Prostate gland (tissue), 2 donors: ENCODE measurements at regions not wholly inside any gene's neighbourhood (a gene's known extent, or its start where the extent isn't known, plus 50 kb on each side); places are given as distances from the start of the nearest gene placed in this dataset.

Experiments used
- DNase-seq: peaks from one replicate; pipeline ENCODE4 v3.0.0-alpha.2; 2019; ENCODE audit warnings: low spot score
- H3K27ac ChIP-seq, 2 donors: fragments of 200-600 bp; sonication (generic); 2 replicates each; pipeline ENCODE4 v1.5.1; 2017 to 2019
- H3K27me3 ChIP-seq: fragments of 200-600 bp; sonication (generic); replicated peaks from 2 replicates; pipeline ENCODE4 v1.5.1; 2019; ENCODE audit not compliant: insufficient read depth
- H3K36me3 ChIP-seq, 2 donors: fragments of 200-600 bp; sonication (generic); 1 replicate in 1 of 2; 2 replicates in 1 of 2; pipeline versions ENCODE4 v1.5.1 to v1.8.1; 2017 to 2019
- H3K4me1 ChIP-seq: fragments of 200-600 bp; sonication (generic); replicated peaks from 2 replicates; pipeline ENCODE4 v1.5.1; 2019
- H3K4me3 ChIP-seq, 2 donors: fragments of 200-600 bp; sonication (generic); 2 replicates each; pipeline ENCODE4 v1.5.1; 2017 to 2019
- H3K9me3 ChIP-seq: fragments of 200-600 bp; sonication (generic); 2 replicates; pipeline ENCODE4 v1.5.1; 2017
- CTCF ChIP-seq, 4 experiments: fragments of 200-600 bp in 2 of 4; fragments of 450-650 bp in 2 of 4; sonication (generic) in 2 of 4; IDR thresholded peaks; 1 replicate in 3 of 4; 2 replicates in 1 of 4; pipeline ENCODE4 v1.5.1; 2016 to 2019; ENCODE audit warnings: antibody characterized with exemption in 4 of 4, mild to moderate bottlenecking in 2 of 4, moderate library complexity in 2 of 4
- POLR2A ChIP-seq: fragments of 450-650 bp; IDR thresholded peaks from one replicate; pipeline ENCODE4 v1.6.1; 2016; ENCODE audit warnings: antibody characterized with exemption, mild to moderate bottlenecking
- POLR2AphosphoS5 ChIP-seq: sonication (generic); formaldehyde crosslinking; IDR thresholded peaks from one replicate; pipeline ENCODE4 v1.6.1; 2017; ENCODE audit warnings: antibody characterized with exemption
- WGBS: methylation state at CpG from one replicate; pipeline ENCODE4 v1.1.5; 2018; 5-methylcytosine and 5-hydroxymethylcytosine counted together
- intact Hi-C: fragments of 100-400 bp; cut with DNase I; formaldehyde crosslinking; loops from one replicate; pipeline ENCODE4 v1.14.2; 2022

DNA sequence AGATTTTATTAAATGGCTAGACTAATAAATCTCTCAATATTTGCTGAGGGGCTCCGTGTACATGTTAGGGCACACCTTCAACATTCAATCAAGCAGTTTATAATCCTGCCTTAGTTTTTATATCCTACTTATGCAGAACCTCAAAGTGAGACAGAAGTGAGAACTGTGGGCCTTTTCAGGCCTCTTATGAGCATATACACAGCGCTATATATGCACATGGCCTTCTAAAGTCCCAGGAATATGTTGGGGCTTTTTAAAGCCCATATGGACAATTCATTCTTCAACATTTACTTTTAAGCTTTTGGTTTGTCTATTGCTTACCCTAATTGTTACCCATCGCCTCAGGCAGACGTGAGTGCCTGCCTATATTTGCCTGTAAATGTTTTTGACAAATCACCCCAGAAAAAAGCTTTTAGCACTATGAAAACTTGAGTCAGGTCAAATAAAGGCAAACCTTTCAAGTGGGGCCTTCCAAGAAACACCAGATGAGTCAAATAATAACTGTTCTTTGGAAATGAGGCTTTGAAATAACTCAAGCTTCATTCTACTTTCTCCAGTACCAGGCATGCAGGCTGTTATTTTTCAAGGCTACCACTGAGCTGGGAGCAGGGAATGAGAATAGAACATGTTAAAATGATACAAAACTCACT is 58.2 kb downstream of the ESM1 start:
- H3K4me3 ChIP-seq: no peak overlapping the region
- H3K4me1 ChIP-seq: no peaks in the 10 kb centered on the region
- intact Hi-C loops: no loop called here
- TF ChIP-seq CTCF (IDR thresholded peaks at IDR 0.05) (no peak), POLR2A (no peak), POLR2AphosphoS5 (no peak)
- no peaks in the 10 kb centered on the region for H3K27me3 ChIP-seq
- WGBS: 64% methylated on average over 4 of the region's 4 CpGs
- no peak for DNase-seq
- no peak overlapping the region for H3K27ac ChIP-seq
- H3K9me3 ChIP-seq: no peaks in the 10 kb centered on the region
- H3K36me3 ChIP-seq: no peaks in the 10 kb centered on the region

GRCh38 chr5:54924487-54924886 is 60.9 kb downstream of the ESM1 start:
- no peak for DNase-seq
- H3K36me3 ChIP-seq: no peaks in the 10 kb centered on the region
- H3K27me3 ChIP-seq: no peaks in the 10 kb centered on the region
- no peak for TF ChIP-seq POLR2AphosphoS5
- no peak for TF ChIP-seq POLR2A
- TF ChIP-seq CTCF (IDR thresholded peaks at IDR 0.05): no peak
- no peaks in the 10 kb centered on the region for H3K4me1 ChIP-seq
- intact Hi-C loops: no loop called here
- no peak overlapping the region for H3K27ac ChIP-seq
- H3K4me3 ChIP-seq: no peak overlapping the region
- H3K9me3 ChIP-seq: no peaks in the 10 kb centered on the region

DNA sequence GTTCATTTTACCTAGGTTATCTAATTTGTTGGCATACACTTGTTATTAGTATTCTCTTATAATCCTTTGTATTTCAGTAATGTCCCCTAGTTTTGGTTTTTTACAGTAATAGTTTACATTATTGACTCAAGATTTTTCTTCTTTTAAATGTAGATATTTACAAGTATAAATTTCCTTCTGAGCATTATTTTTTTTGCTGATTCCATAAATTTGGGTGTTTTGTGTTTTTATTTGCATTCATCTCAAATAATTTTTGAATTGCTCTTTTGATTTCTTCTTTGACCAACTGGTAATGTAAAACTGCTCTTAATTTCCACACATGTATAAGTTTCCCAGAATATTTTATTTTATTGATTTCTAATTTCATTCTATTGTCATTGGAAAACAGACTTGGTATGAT is 68.1 kb downstream of the ESM1 start:
- Histone ChIP-seq H3K36me3 (no peaks in the 10 kb centered on the region), H3K27ac (no peak overlapping the region), H3K9me3 (no peaks in the 10 kb centered on the region), H3K4me1 (no peaks in the 10 kb centered on the region), H3K27me3 (no peaks in the 10 kb centered on the region), H3K4me3 (no peak overlapping the region)
- no peak for DNase-seq
- intact Hi-C loops: no loop called here
- TF ChIP-seq POLR2AphosphoS5 (no peak), CTCF (IDR thresholded peaks at IDR 0.05) (no peak)

- no peak for DNase-seq
- no peaks in the 10 kb centered on the region for H3K27me3 ChIP-seq
- H3K4me1 ChIP-seq: no peaks in the 10 kb centered on the region
- TF ChIP-seq POLR2AphosphoS5 (no peak), POLR2A (no peak), CTCF (IDR thresholded peaks at IDR 0.05) (no peak)
- H3K4me3 ChIP-seq: no peak overlapping the region
- H3K9me3 ChIP-seq: no peaks in the 10 kb centered on the region
- intact Hi-C loops: no loop called here
- no peaks in the 10 kb centered on the region for H3K36me3 ChIP-seq
- H3K27ac ChIP-seq: no peak overlapping the region
- 19% methylated on average over 3 of the region's 3 CpGs for WGBS
Measured at GRCh38 chr5:54915466-54916027, 69.8 kb downstream of the ESM1 start.

DNA sequence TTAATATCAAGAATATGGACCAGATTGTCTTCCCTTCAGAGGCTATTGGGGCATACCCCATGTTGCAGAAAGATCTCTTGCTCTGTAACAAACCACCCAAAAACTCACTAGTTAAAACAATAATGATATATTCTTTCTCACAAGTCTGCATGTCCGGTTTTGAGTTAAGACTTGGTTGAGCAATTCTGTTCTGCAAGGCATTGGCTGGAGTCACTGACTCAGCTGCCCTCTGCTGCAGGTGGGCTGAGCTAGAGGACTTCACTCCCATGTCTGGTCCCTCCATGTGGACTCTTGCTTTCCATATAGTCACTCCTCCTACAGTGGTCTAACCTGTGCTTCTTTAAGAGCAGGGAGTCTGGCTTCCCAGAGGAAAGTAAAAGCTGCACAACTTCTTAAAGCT is 73.4 kb downstream of the ESM1 start:
- H3K27me3 ChIP-seq: no peaks in the 10 kb centered on the region
- no peaks in the 10 kb centered on the region for H3K9me3 ChIP-seq
- TF ChIP-seq POLR2A (no peak), POLR2AphosphoS5 (no peak), CTCF (IDR thresholded peaks at IDR 0.05) (no peak)
- no peak overlapping the region for H3K27ac ChIP-seq
- no peaks in the 10 kb centered on the region for H3K36me3 ChIP-seq
- intact Hi-C loops: no loop called here
- no peak for DNase-seq
- WGBS: 93% methylated on average over 1 of the region's 1 CpG
- no peaks in the 10 kb centered on the region for H3K4me1 ChIP-seq
- no peak overlapping the region for H3K4me3 ChIP-seq
